IMR-90 (cell line): ENCODE measurements at regions not wholly inside any gene's neighbourhood (a gene's known extent, or its start where the extent isn't known, plus 50 kb on each side); places are given as distances from the start of the nearest gene placed in this dataset.

ENCODE experiments used
- ATAC-seq: fragments of 200-7000 bp; cut with Tn5 transposase; 2 replicates; pipeline ENCODE4 v1.9.1; 2020; ENCODE audit warnings: low read depth, mild to moderate bottlenecking, moderate library complexity
- BruUV-seq: library from RNA; stranded (reverse); fragments of 400-500 nt; replicated peaks from 2 replicates; lab custom pipeline; 2021; lab: Mats Ljungman, UMichigan
- CTCF ChIA-PET: fragments of 300-600 bp; formaldehyde crosslinking; extraction: SDS; loops from one replicate; lab custom pipeline; 2021; ENCODE audit warnings: antibody characterized with exemption; lab: Yijun Ruan, JAX
- POLR2A ChIA-PET: fragments of 300-600 bp; sonication (Branson Sonifier 250); formaldehyde crosslinking; loops from one replicate; lab custom pipeline; 2022; ENCODE audit warnings: antibody characterized with exemption; ENCODE audit not compliant: unreplicated experiment; lab: Charles Lee
- DNase-seq: peaks from one replicate; pipeline ENCODE4 v3.0.0; 2013
- H2AFZ ChIP-seq: replicated peaks from 2 replicates; pipeline ENCODE3; 2013; ENCODE audit warnings: low read length, mild to moderate bottlenecking; ENCODE audit not compliant: poor library complexity
- H2AK5ac ChIP-seq: 2 replicates; pipeline ENCODE4 v1.6.1; 2013; ENCODE audit warnings: low read depth, low read length, inconsistent platforms
- H2AK9ac ChIP-seq: replicated peaks from 2 replicates; pipeline ENCODE3; 2013; ENCODE audit warnings: mild to moderate bottlenecking, low read depth, low read length, moderate library complexity; ENCODE audit not compliant: poor library complexity
- H2BK120ac ChIP-seq: 2 replicates; pipeline ENCODE4 v1.6.1; 2013; ENCODE audit warnings: low read depth, low read length, inconsistent platforms
- H2BK15ac ChIP-seq: 3 replicates; pipeline ENCODE4 v1.6.1; 2013; ENCODE audit warnings: low read depth, low read length, inconsistent platforms
- H2BK20ac ChIP-seq: 2 replicates; pipeline ENCODE4 v1.6.1; 2013; ENCODE audit warnings: low read depth, mild to moderate bottlenecking, inconsistent platforms, low read length, moderate library complexity
- H2BK5ac ChIP-seq: 2 replicates; pipeline ENCODE4 v1.6.1; 2013; ENCODE audit warnings: mild to moderate bottlenecking, low read depth, low read length, inconsistent platforms; ENCODE audit not compliant: poor library complexity, severe bottlenecking
- H3K14ac ChIP-seq: replicated peaks from 2 replicates; pipeline ENCODE4 v1.6.1; 2013; ENCODE audit warnings: low read depth, low read length, inconsistent platforms
- H3K18ac ChIP-seq: 2 replicates; pipeline ENCODE4 v1.6.1; 2013; ENCODE audit warnings: low read depth, low read length, control low read depth
- H3K23ac ChIP-seq: 2 replicates; pipeline ENCODE4 v1.6.1; 2013; ENCODE audit warnings: low read depth, low read length, inconsistent platforms
- H3K27ac ChIP-seq: 2 replicates; pipeline ENCODE4 v1.5.1; 2013; ENCODE audit warnings: mild to moderate bottlenecking, control low read depth, low read length; ENCODE audit not compliant: insufficient read depth
- H3K27me3 ChIP-seq: 2 replicates; pipeline ENCODE4 v1.6.1; 2013; ENCODE audit warnings: low read length; ENCODE audit not compliant: control insufficient read depth, insufficient read depth
- H3K36me3 ChIP-seq: 2 replicates; pipeline ENCODE4 v1.6.1; 2013; ENCODE audit warnings: low read length, mixed read lengths; ENCODE audit not compliant: control insufficient read depth, insufficient read depth
- H3K4ac ChIP-seq: 2 replicates; pipeline ENCODE4 v1.6.1; 2013; ENCODE audit warnings: low read depth, low read length, inconsistent platforms
- H3K4me1 ChIP-seq: 2 replicates; pipeline ENCODE4 v1.6.1; 2013; ENCODE audit warnings: low read length, mixed read lengths; ENCODE audit not compliant: control insufficient read depth, insufficient read depth
- H3K4me2 ChIP-seq: 2 replicates; pipeline ENCODE4 v1.6.1; 2013; ENCODE audit warnings: low read depth, mild to moderate bottlenecking, control low read depth, low read length, moderate library complexity
- H3K4me3 ChIP-seq: 2 replicates; pipeline ENCODE4 v1.5.1; 2013; ENCODE audit warnings: low read depth, mild to moderate bottlenecking, control low read depth, low read length, moderate library complexity; ENCODE audit not compliant: insufficient read depth
- H3K56ac ChIP-seq: 2 replicates; pipeline ENCODE4 v1.6.1; 2013; ENCODE audit warnings: low read length, inconsistent platforms; ENCODE audit not compliant: insufficient read depth; ENCODE audit errors: extremely low read depth
- H3K79me1 ChIP-seq, 2 experiments: 2 replicates each; pipeline ENCODE4 v1.6.1; 2013; ENCODE audit warnings: low read length in 2 of 2, inconsistent platforms in 1 of 2, low read depth in 1 of 2
- H3K9ac ChIP-seq: 2 replicates; pipeline ENCODE4 v1.6.1; 2013; ENCODE audit warnings: low read depth, low read length, control low read depth
- H3K9me1 ChIP-seq: 2 replicates; pipeline ENCODE4 v1.6.1; 2013; ENCODE audit warnings: low read length, inconsistent platforms; ENCODE audit not compliant: insufficient read depth
- H3K9me3 ChIP-seq: 2 replicates; pipeline ENCODE4 v1.6.1; 2013; ENCODE audit warnings: low read length; ENCODE audit not compliant: control insufficient read depth, insufficient read depth
- H4K20me1 ChIP-seq: 2 replicates; pipeline ENCODE4 v1.6.1; 2013; ENCODE audit warnings: low read length, inconsistent platforms; ENCODE audit not compliant: insufficient read depth
- H4K5ac ChIP-seq: 2 replicates; pipeline ENCODE4 v1.6.1; 2013; ENCODE audit warnings: mild to moderate bottlenecking, low read depth, low read length, control low read depth
- H4K8ac ChIP-seq, 2 experiments: 2 replicates each; pipeline ENCODE4 v1.6.1; 2013; ENCODE audit warnings: low read depth in 2 of 2, low read length in 2 of 2, control low read depth in 1 of 2, inconsistent platforms in 1 of 2
- H4K91ac ChIP-seq: 2 replicates; pipeline ENCODE4 v1.6.1; 2013; ENCODE audit warnings: low read depth, low read length, inconsistent platforms; ENCODE audit not compliant: insufficient read depth
- CEBPB ChIP-seq: IDR thresholded peaks from 2 replicates; pipeline ENCODE4 v1.6.1; 2012; ENCODE audit warnings: low read depth, low read length, improper control_type of control experiment
- FOS ChIP-seq: fragments of 150-350 bp; IDR thresholded peaks from 2 replicates; pipeline ENCODE4 v1.6.1; 2016; ENCODE audit warnings: low read depth, low read length
- MAFK ChIP-seq: IDR thresholded peaks from 2 replicates; pipeline ENCODE4 v1.6.1; 2012; ENCODE audit warnings: low read depth, low read length, improper control_type of control experiment
- MAZ ChIP-seq: IDR thresholded peaks from 2 replicates; pipeline ENCODE4 v1.6.1; 2012; ENCODE audit warnings: low read depth, mild to moderate bottlenecking, low read length, improper control_type of control experiment, moderate library complexity, borderline replicate concordance
- RCOR1 ChIP-seq: IDR thresholded peaks from 2 replicates; pipeline ENCODE4 v1.6.1; 2012; ENCODE audit warnings: mild to moderate bottlenecking, low read length, improper control_type of control experiment; ENCODE audit not compliant: insufficient replicate concordance
- RFX5 ChIP-seq: IDR thresholded peaks from 2 replicates; pipeline ENCODE4 v1.8.0; 2012; ENCODE audit warnings: low read depth, mild to moderate bottlenecking, low read length, moderate library complexity
- WGBS, 2 experiments: methylation state at CpG; one replicate each; pipeline versions ENCODE4 v1.1.5 to v1.1.7; 2013; ENCODE audit warnings: missing lambda C conversion rate in 2 of 2; ENCODE audit not compliant: insufficient read length in 1 of 2; ENCODE audit errors: extremely low coverage in 2 of 2; 5-methylcytosine and 5-hydroxymethylcytosine counted together
- dilution Hi-C: fragments of 300-500 bp; cut with HindIII; formaldehyde crosslinking; loops from one replicate; pipeline ENCODE4 v1.14.3; 2018; ENCODE audit warnings: low sequenced_read_pairs; ENCODE audit not compliant: unreplicated experiment
- in situ Hi-C: fragments of 300-500 bp; cut with MboI; formaldehyde crosslinking; loops from 3 replicates; pipeline ENCODE4 v1.14.3; 2019; ENCODE audit warnings: low sequenced_read_pairs, inconsistent platforms, mixed read lengths
- intact Hi-C: fragments of 100-400 bp; cut with micrococcal nuclease; formaldehyde crosslinking; loops from 2 replicates; pipeline ENCODE4 v1.10.0; 2022
- TF ChIP-seq, protein P1 (sequence below): fragments of 150-350 bp; IDR thresholded peaks from 2 replicates; pipeline ENCODE4 v1.6.1; 2017; ENCODE audit warnings: mild to moderate bottlenecking, antibody characterized with exemption, low read length, low read depth
- TF ChIP-seq, protein P2 (sequence below): conservative IDR thresholded peaks from 2 replicates; pipeline ENCODE4 v1.5.1; 2012; ENCODE audit warnings: mild to moderate bottlenecking, low read depth, low read length, improper control_type of control experiment

DNA sequence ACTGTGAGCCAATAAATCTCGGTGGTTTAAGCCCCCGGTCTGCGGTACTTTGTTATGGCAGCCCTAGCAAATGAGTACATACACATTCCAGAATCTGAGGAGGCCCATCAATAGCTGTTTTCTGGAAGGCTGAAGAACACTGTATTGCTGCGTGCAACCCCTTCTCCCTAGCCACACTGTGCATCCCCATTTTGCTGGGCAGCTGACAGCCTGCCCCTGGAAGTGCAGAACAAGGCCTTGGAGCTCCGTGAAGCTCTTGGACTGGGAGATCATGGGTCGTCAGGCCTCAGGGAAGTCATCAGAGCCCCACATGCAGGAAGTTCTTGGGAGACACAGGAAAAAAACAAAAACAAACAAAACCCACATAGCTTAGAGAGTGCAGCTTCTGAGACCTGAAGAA is 90.6 kb upstream of the ST6GAL2 start:
- Histone ChIP-seq H2BK5ac (no peak overlapping the region), H3K4ac (no peak overlapping the region), H3K79me1 (no peaks in the 10 kb centered on the region), H3K9me1 (no peaks in the 10 kb centered on the region), H3K14ac (no peak overlapping the region), H3K18ac (no peak overlapping the region), H4K5ac (no peak overlapping the region), H2BK20ac (no peak overlapping the region), H3K9ac (no peak overlapping the region), H3K4me1 (no peaks in the 10 kb centered on the region), H3K23ac (no peak overlapping the region), H3K27me3 (no peaks in the 10 kb centered on the region), H2AK9ac (no peak overlapping the region), H3K4me2 (no peak overlapping the region), H4K20me1 (no peaks in the 10 kb centered on the region), H2AK5ac (no peak overlapping the region), H2BK120ac (no peak overlapping the region), H3K36me3 (no peaks in the 10 kb centered on the region), H3K4me3 (no peak overlapping the region), H3K9me3 (peaks cover 5% of the 10 kb centered on the region; the same call in 1 of the 2 replicates), H3K56ac (no peak overlapping the region), H3K27ac (no peak overlapping the region), H4K91ac (no peak overlapping the region), H2BK15ac (no peak overlapping the region), H2AFZ (no peak overlapping the region), H4K8ac (no peak overlapping the region)
- POLR2A ChIA-PET = no interaction called here
- in situ Hi-C loops (no loop called here), intact Hi-C loops (no loop called here), dilution Hi-C loops (no loop called here)
- DNase-seq = no peak
- no TSS peak for BruUV-seq
- WGBS, 2 experiments = no CpG with 5 or more reads among the region's 6 CpGs
- CTCF ChIA-PET = no interaction called here
- ATAC-seq = no peak
- TF ChIP-seq CEBPB (no peak), RFX5 (no peak), MAZ (no peak), MAFK (no peak), RCOR1 (no peak), FOS (no peak)
- TF ChIP-seq, protein P1, sequence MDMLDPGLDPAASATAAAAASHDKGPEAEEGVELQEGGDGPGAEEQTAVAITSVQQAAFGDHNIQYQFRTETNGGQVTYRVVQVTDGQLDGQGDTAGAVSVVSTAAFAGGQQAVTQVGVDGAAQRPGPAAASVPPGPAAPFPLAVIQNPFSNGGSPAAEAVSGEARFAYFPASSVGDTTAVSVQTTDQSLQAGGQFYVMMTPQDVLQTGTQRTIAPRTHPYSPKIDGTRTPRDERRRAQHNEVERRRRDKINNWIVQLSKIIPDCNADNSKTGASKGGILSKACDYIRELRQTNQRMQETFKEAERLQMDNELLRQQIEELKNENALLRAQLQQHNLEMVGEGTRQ = no peak
- TF ChIP-seq, protein P2, sequence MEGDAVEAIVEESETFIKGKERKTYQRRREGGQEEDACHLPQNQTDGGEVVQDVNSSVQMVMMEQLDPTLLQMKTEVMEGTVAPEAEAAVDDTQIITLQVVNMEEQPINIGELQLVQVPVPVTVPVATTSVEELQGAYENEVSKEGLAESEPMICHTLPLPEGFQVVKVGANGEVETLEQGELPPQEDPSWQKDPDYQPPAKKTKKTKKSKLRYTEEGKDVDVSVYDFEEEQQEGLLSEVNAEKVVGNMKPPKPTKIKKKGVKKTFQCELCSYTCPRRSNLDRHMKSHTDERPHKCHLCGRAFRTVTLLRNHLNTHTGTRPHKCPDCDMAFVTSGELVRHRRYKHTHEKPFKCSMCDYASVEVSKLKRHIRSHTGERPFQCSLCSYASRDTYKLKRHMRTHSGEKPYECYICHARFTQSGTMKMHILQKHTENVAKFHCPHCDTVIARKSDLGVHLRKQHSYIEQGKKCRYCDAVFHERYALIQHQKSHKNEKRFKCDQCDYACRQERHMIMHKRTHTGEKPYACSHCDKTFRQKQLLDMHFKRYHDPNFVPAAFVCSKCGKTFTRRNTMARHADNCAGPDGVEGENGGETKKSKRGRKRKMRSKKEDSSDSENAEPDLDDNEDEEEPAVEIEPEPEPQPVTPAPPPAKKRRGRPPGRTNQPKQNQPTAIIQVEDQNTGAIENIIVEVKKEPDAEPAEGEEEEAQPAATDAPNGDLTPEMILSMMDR = no peak
